NCI-H2107 treated with DMSO at 0.1 percent for 48 hours (cell line): ENCODE measurements at regions not wholly inside any gene's neighbourhood (a gene's known extent, or its start where the extent isn't known, plus 50 kb on each side); places are given as distances from the start of the nearest gene placed in this dataset.
A peak's percentile ranks its signal among the peaks of the same experiment; 100 is the strongest.
"Not testable (repeated sequence)": the region's sequence is repeated elsewhere in the genome, so short reads cannot be mapped to it uniquely, and the experiment has no call there.

Experiments used
- DNase-seq: peaks from one replicate; lab custom pipeline; 2025; ENCODE audit not compliant: unreplicated experiment; lab: John Stamatoyannopoulos, UW

- no peak for DNase-seq
These were observed 91.1 kb upstream of the CLPB start for GRCh38 chr11:72525466-72525865.

- DNase-seq: no peak
These were observed 90.4 kb upstream of the CLPB start for GRCh38 chr11:72524711-72525110.

- DNase-seq: no peak
These were observed 89.7 kb upstream of the CLPB start for GRCh38 chr11:72523991-72524390.

- no peak for DNase-seq
These were observed 87.9 kb upstream of the CLPB start for GRCh38 chr11:72522186-72522585.

GRCh38 chr11:72521664-72522063 lies 87.3 kb upstream of the CLPB start:
- no peak for DNase-seq

- DNase-seq: no peak
These were observed 86.5 kb upstream of the CLPB start for GRCh38 chr11:72520815-72521214.

GRCh38 chr11:72519882-72520281 lies 85.6 kb upstream of the CLPB start:
- DNase-seq: not testable (repeated sequence)

GRCh38 chr11:72519220-72519881 lies 85.0 kb upstream of the CLPB start:
- DNase-seq: no peak

- no peak for DNase-seq
These were observed 80.0 kb upstream of the CLPB start for GRCh38 chr11:72514331-72514730.

GRCh38 chr11:72513411-72513810 lies 79.1 kb upstream of the CLPB start:
- peak; percentile 15 for DNase-seq

GRCh38 chr11:72512956-72513355 lies 78.6 kb upstream of the CLPB start:
- DNase-seq: no peak

- DNase-seq: no peak
These were observed 77.2 kb upstream of the CLPB start for GRCh38 chr11:72511393-72512047.

- DNase-seq: no peak
These were observed 72.7 kb upstream of the CLPB start for GRCh38 chr11:72507050-72507449.

GRCh38 chr11:72497731-72498130 lies 63.4 kb upstream of the CLPB start:
- no peak for DNase-seq

- no peak for DNase-seq
These were observed 59.7 kb upstream of the CLPB start for GRCh38 chr11:72494109-72494429.

GRCh38 chr11:72493426-72494108 lies 59.2 kb upstream of the CLPB start:
- DNase-seq: no peak

GRCh38 chr11:72491001-72491400 lies 56.7 kb upstream of the CLPB start:
- no peak for DNase-seq
